ENCODE measurements at regions not wholly inside any gene's neighbourhood (a gene's known extent, or its start where the extent isn't known, plus 50 kb on each side); places are given as distances from the start of the nearest gene placed in this dataset.

GRCh38 chr11:37072538-37073055 is 474.6 kb upstream of the RAG2 start:
- H3K27me3 ChIP-seq (ENCODE audit: insufficient read depth, poor library complexity, severe bottlenecking): no peaks in the 10 kb centered on the region
- H3K27ac ChIP-seq (replicated peaks): no peak overlapping the region
- TF ChIP-seq POLR2AphosphoS5 (IDR thresholded peaks at IDR 0.05; ENCODE audit: low read depth) (no peak), REST (IDR thresholded peaks at IDR 0.05; ENCODE audit: insufficient replicate concordance, low read depth) (no peak), SPI1 (IDR thresholded peaks at IDR 0.05; ENCODE audit: borderline replicate concordance, low read depth) (no peak)
- no peak overlapping the region for H3K4me3 ChIP-seq (replicated peaks; ENCODE audit: insufficient read depth, low read length)
- no peak for DNase-seq (ENCODE audit: low read depth in 1 of 2, low spot score in 1 of 2)

GRCh38 chr11:37050311-37050710 is 452.3 kb upstream of the RAG2 start:
- no peak for DNase-seq (ENCODE audit: low read depth in 1 of 2, low spot score in 1 of 2)
- TF ChIP-seq REST (IDR thresholded peaks at IDR 0.05; ENCODE audit: insufficient replicate concordance, low read depth) (no peak), POLR2AphosphoS5 (IDR thresholded peaks at IDR 0.05; ENCODE audit: low read depth) (no peak), GABPA (IDR thresholded peaks at IDR 0.05; ENCODE audit: low read depth) (no peak), CTCF (IDR thresholded peaks at IDR 0.05; ENCODE audit: insufficient read depth, low read length) (no peak), SPI1 (IDR thresholded peaks at IDR 0.05; ENCODE audit: borderline replicate concordance, low read depth) (no peak)
- no peak overlapping the region for H3K4me3 ChIP-seq (replicated peaks; ENCODE audit: insufficient read depth, low read length)
- no peak overlapping the region for H3K27ac ChIP-seq (replicated peaks)
- no peaks in the 10 kb centered on the region for H3K27me3 ChIP-seq (ENCODE audit: insufficient read depth, poor library complexity, severe bottlenecking)

- no peak overlapping the region for H3K27ac ChIP-seq (replicated peaks)
- H3K27me3 ChIP-seq (ENCODE audit: insufficient read depth, poor library complexity, severe bottlenecking): no peaks in the 10 kb centered on the region
- no peak overlapping the region for H3K4me3 ChIP-seq (replicated peaks; ENCODE audit: insufficient read depth, low read length)
- no peak for DNase-seq (ENCODE audit: low read depth in 1 of 2, low spot score in 1 of 2)
- TF ChIP-seq CTCF (IDR thresholded peaks at IDR 0.05; ENCODE audit: insufficient read depth, low read length) (no peak), POLR2AphosphoS5 (IDR thresholded peaks at IDR 0.05; ENCODE audit: low read depth) (no peak)
Observed at GRCh38 chr11:37040921-37041320, 442.9 kb upstream of the RAG2 start.

- Histone ChIP-seq H3K27ac (replicated peaks) (no peak overlapping the region), H3K4me3 (replicated peaks; ENCODE audit: insufficient read depth, low read length) (no peak overlapping the region), H3K27me3 (ENCODE audit: insufficient read depth, poor library complexity, severe bottlenecking) (no peaks in the 10 kb centered on the region)
- TF ChIP-seq SPI1 (IDR thresholded peaks at IDR 0.05; ENCODE audit: borderline replicate concordance, low read depth) (no peak), CTCF (IDR thresholded peaks at IDR 0.05; ENCODE audit: insufficient read depth, low read length) (no peak), REST (IDR thresholded peaks at IDR 0.05; ENCODE audit: insufficient replicate concordance, low read depth) (no peak), GABPA (IDR thresholded peaks at IDR 0.05; ENCODE audit: low read depth) (no peak), POLR2AphosphoS5 (IDR thresholded peaks at IDR 0.05; ENCODE audit: low read depth) (no peak)
- DNase-seq (ENCODE audit: low read depth in 1 of 2, low spot score in 1 of 2): no peak
Observed at GRCh38 chr11:37038911-37039310, 440.9 kb upstream of the RAG2 start.

Measured in HL-60 (cell line).